Stimulated activated CD4-positive, alpha-beta T cell treated with anti-CD3 and anti-CD28 coated beads, Interleukin-4, amount 100 ng/mL, for 4 hours (primary cell): ENCODE measurements at regions not wholly inside any gene's neighbourhood (a gene's known extent, or its start where the extent isn't known, plus 50 kb on each side); places are given as distances from the start of the nearest gene placed in this dataset.
"Not testable (repeated sequence)": the region's sequence is repeated elsewhere in the genome, so short reads cannot be mapped to it uniquely, and the experiment has no call there.

ENCODE experiments used
- DNase-seq, 2 experiments: peaks; one replicate each; pipeline ENCODE4 v3.0.0-alpha.2; 2020

- DNase-seq, result no peak
These were observed 56.7 kb upstream of the LRFN5 start for GRCh38 chr14:41549821-41550607.

- DNase-seq, result no peak
These were observed 57.4 kb upstream of the LRFN5 start for GRCh38 chr14:41549282-41549681.

- DNase-seq, result no peak
These were observed 58.0 kb upstream of the LRFN5 start for GRCh38 chr14:41548666-41549065.

GRCh38 chr14:41541333-41541732 is 65.3 kb upstream of the LRFN5 start:
- DNase-seq, result no peak

GRCh38 chr14:41532255-41532654 is 74.4 kb upstream of the LRFN5 start:
- DNase-seq, result no peak

GRCh38 chr14:41521891-41522290 is 84.8 kb upstream of the LRFN5 start:
- DNase-seq, result no peak

GRCh38 chr14:41518030-41518429 is 88.6 kb upstream of the LRFN5 start:
- not testable (repeated sequence) for DNase-seq

GRCh38 chr14:41506552-41506951 is 100.1 kb upstream of the LRFN5 start:
- no peak for DNase-seq

- DNase-seq, result no peak
These were observed 101.2 kb upstream of the LRFN5 start for GRCh38 chr14:41505491-41505890.

GRCh38 chr14:41498959-41499358 is 107.7 kb upstream of the LRFN5 start:
- no peak for DNase-seq

- no peak for DNase-seq
These were observed 116.4 kb upstream of the LRFN5 start for GRCh38 chr14:41490323-41490722.

GRCh38 chr14:41489315-41489972 is 117.2 kb upstream of the LRFN5 start:
- DNase-seq, result no peak

GRCh38 chr14:41488401-41488800 is 118.3 kb upstream of the LRFN5 start:
- DNase-seq, result no peak

- DNase-seq, result no peak
These were observed 123.8 kb upstream of the LRFN5 start for GRCh38 chr14:41482861-41483260.

GRCh38 chr14:41476526-41476925 is 130.2 kb upstream of the LRFN5 start:
- no peak for DNase-seq

- no peak for DNase-seq
These were observed 145.3 kb upstream of the LRFN5 start for GRCh38 chr14:41461380-41461779.

- no peak for DNase-seq
These were observed 149.3 kb upstream of the LRFN5 start for GRCh38 chr14:41457393-41457792.

- no peak for DNase-seq
These were observed 157.6 kb upstream of the LRFN5 start for GRCh38 chr14:41449066-41449465.

GRCh38 chr14:41446008-41446407 is 160.7 kb upstream of the LRFN5 start:
- no peak for DNase-seq

- no peak for DNase-seq
These were observed 183.2 kb upstream of the LRFN5 start for GRCh38 chr14:41423503-41423902.

GRCh38 chr14:41421308-41421707 is 185.4 kb upstream of the LRFN5 start:
- not testable (repeated sequence) for DNase-seq

GRCh38 chr14:41419709-41420108 is 187.0 kb upstream of the LRFN5 start:
- no peak for DNase-seq

GRCh38 chr14:41418851-41419250 is 187.8 kb upstream of the LRFN5 start:
- DNase-seq, result no peak

GRCh38 chr14:41409806-41410205 is 196.9 kb upstream of the LRFN5 start:
- no peak for DNase-seq

- DNase-seq, result no peak
These were observed 202.6 kb upstream of the LRFN5 start for GRCh38 chr14:41404126-41404525.
